T-helper 1 cell treated with Interleukin-12 subunit alpha and Interleukin-12 subunit beta and Interleukin-4 antibody, amounts not matched to agents 30 ng/mL and 1 ng/mL, for 36 hours (primary cell): ENCODE measurements at regions not wholly inside any gene's neighbourhood (a gene's known extent, or its start where the extent isn't known, plus 50 kb on each side); places are given as distances from the start of the nearest gene placed in this dataset.
"Not testable (repeated sequence)": the region's sequence is repeated elsewhere in the genome, so short reads cannot be mapped to it uniquely, and the experiment has no call there.

ENCODE experiments used
- intact Hi-C: fragments of 100-400 bp; cut with micrococcal nuclease; formaldehyde crosslinking; loops from one replicate; pipeline ENCODE4 v1.15.1; 2024

DNA sequence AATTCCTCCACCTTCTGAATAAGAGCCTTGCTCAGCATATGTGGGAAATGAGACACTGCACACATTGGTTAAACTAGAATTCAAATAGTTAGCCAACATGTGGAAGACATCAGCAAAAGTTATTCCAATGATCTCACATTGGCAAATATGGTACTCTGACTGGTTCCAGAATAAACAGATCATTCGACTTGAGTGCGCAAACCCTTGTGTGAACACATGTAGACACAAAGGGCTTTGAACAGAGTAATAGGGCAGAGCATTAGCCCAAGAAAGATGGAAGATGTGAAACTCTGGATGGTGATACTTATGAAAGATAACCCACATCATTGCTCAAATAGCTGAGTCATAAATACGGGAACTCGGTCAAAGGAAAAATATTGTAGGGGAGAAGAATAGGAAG is 1133.4 kb upstream of the SEL1L start:
- intact Hi-C loops: no loop called here

DNA sequence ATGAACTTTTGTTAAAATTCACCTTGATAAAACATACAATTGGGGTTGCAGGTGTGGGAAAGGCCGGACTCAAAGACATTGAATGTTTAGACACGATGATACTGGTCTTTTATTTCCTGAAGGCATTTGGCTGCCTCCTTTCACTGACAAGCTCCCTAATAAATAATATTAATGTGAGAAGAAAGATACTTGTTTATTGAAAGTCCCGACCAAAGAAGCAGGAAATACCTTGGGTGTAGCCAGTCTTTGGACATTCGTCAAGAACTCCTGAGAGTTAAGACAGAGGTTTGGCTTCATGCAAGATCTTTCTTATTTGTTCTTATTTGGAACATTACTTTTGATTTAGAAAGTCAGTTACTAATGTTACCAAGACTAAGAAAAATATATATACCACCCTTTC is 1133.8 kb upstream of the SEL1L start:
- intact Hi-C loops: no loop called here

DNA sequence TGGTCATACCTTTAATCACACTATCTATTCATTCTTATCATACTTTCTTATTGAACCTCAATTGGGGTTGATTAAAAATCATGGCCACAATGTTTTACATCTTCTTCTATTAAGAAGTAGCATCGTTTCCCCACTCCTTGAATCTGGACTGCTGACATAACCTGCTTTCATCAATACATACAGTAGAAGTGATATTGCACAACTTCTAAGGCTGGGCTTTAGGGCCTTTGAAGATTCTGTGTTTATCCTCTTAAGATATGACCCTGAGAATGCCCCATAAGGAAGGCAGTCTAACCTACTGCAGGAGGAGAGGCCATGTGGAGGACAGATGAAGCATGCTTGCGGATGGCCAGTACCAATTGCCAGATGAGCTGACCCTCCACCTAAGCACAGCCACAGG is 1142.8 kb upstream of the SEL1L start:
- intact Hi-C loops: no loop called here

DNA sequence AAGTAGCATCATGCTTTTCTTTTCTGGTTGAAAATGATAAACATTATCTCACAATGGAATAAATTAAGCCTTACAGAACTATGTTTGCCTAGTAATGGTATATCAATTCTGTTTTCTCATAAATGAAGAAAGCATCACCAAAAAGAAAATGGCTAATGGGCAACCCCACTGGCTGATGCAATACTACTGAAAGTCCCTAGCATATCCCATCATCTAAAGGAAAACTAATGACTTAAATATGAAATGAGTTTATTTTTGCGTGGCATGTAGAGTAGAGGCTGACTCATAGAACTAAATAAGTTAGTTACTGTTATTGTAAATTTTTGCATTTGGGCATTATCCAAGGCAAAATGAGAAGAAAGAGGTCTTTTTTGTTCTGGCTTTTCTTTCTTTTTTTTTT is 1156.3 kb upstream of the SEL1L start:
- intact Hi-C loops: no loop called here

DNA sequence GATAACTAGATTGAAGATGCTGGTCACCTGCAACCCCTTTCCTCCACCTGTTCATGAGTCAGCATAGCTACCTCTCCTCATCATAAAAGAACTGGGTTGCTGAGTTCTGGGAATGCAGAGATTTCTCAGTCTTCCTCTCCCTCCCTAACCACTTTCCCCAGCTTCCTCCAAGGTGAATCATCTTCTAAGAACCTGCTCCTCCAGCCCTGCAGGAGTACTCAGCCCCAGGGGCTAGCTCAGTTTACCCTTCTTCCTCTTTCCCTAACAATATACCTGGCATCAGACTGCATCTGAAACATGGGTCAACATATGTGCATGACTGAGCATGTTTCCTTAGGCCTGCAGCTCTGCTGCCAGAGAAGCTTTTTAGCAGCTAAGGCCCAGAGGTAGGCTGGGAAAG is 1157.5 kb upstream of the SEL1L start:
- intact Hi-C loops: not testable (repeated sequence)

DNA sequence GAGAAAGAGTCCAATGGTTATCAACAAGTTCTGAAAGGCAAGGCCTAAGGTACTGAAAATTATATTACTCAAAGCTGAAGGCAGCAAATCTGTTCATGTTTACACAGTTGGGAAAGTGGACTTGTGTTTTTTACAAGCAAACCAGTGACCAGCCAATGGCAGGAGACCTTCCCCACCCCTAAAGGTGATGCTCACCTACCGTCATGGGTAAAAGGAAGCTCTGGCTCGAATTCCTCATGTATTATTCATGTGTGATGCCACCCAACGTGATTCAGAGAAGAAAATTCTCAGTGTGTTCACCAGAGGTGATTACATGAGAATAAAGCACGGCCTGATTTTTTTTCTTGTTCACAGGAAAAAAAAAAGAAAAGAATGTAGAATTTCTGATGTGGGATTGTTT is 1161.2 kb upstream of the SEL1L start:
- intact Hi-C loops: no loop called here

DNA sequence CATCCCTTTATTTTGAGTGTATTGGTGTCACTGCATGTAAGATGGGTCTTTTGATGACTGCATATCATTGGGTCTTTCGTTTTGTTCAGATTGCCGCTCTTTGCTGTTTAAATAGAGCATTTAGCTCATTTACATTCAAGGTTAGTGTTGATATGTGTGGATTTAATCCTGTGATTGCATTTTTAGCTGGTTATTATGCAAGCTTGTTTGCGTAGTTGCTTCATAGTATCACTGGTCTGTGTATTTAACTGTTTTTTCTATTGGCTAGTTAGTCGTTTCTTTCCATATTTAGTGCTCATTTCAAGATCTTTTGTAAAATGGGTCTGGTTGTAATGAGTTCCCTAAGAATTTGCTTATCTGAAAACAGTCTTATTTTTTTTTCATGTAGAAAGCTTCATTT is 1170.6 kb upstream of the SEL1L start:
- intact Hi-C loops: no loop called here

DNA sequence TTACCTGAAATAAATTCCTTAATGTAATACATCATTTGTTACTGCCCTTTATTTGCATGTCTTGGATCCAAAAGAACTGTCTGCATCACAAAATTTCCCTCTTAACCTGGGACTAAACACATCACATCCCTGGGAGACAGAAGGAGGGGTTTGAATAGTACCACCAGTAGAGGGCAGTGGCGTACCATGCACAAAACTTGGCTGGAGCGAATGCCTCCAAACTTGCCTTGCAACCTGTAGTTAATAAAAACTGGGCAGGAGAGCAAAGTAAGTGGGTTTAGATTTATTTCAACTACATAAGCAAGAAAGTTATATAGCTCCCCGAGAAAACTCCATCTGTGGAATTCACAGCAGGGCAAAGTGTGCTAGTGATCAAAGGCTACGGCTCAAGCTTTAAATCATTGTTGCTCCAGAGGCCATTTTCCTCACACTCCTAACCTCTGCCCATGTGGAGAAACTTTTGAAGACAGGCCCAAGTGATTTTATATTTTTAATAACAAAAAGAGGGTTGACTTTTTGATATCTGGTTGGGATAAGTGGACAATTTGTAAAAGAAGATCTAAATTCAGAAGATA is 1176.7 kb upstream of the SEL1L start:
- intact Hi-C loops: no loop called here

DNA sequence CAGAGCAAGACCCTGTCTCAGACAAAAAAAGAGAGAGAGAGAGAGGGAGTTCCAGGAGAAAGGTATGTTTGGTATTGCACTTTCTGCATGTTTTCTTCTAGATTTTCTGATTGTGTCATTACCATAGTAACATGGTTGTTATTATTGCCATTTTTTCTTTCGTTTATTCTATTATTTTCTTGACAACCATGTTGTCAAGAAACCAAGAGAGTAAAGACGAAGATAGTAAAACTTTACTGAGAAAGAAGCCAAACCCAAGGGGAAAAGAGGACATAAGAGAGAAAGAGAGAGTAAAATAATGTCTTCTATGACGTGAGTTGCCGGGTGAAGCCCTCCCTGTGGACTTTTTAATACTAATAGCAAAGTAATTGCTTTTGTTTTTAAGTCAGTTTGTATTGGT is 1186.0 kb upstream of the SEL1L start:
- intact Hi-C loops: no loop called here

DNA sequence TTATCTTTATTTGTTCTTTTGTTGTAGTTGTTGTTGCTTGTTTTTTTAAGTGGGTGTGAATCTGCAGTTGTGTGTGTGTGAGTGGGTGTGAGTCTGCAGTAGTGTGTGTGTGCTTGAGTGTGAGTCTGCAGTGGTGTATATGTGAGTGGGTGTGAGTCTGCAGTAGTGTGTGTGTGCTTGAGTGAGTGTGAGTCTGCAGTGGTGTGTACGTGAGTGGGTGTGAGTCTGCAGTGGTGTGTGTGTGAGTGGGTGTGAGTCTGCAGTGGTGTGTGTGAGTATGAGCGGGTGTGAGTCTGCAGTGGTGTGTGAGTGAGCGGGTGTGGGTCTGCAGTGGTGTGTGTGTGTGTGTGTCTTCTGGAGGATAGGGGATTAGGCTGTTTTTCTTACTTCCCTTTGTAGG is 1186.8 kb upstream of the SEL1L start:
- intact Hi-C loops: no loop called here

DNA sequence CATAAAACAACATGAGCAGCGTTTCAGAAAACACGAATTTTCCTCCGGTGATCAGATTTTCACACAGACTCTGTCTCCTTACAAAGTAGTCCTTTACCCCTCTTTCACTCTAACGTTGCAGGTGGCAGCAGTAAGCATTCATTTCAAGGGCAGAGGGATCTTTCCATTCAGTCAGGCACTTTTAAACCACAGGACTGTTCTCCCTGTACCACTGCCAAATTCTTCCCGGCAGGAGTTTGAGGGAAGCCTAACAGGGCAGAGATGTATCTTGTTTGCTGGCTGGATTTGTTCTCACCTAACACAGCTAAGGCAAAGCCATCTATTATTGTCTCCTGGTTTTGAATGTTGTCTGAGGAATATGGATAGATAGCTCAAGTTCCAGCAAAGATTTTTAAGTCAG is 1187.3 kb upstream of the SEL1L start:
- intact Hi-C loops: no loop called here

DNA sequence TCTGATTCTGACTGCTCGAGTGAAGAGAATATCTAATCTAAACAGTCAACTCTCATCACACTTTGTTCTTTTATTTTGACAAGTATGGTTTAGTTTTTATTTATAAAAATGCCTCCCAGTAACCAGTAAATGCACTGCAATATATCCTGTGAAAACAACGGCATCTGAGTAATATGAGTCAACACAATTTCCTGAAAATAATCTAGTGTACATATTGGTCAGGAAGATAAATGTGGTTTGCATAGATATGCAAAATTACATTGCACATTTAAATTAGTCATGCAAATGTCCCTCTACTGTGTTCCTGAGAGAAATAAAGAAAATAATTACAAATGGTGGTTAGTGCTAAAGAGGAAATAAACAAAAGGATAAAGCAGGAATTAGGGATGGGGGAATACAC is 1190.7 kb upstream of the SEL1L start:
- intact Hi-C loops: no loop called here

DNA sequence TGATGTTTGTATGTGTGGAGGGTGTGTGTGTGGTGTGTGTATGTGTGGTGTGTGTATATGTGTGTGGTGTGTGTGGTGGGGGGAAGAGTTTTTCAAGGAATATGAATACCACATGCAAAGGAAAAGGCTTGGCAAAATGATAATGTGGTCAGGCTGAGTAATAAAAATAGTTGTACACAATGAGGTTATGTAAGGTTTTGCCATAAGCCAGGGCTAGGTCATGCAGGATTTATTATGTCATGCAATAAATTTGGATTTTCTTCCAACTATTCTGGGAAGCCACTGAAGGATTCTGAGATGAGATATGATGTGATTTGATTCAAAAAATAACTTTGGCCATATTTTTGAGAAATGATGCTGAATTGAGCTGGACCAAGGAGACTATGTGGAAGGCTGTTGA is 1191.6 kb upstream of the SEL1L start:
- intact Hi-C loops: no loop called here

DNA sequence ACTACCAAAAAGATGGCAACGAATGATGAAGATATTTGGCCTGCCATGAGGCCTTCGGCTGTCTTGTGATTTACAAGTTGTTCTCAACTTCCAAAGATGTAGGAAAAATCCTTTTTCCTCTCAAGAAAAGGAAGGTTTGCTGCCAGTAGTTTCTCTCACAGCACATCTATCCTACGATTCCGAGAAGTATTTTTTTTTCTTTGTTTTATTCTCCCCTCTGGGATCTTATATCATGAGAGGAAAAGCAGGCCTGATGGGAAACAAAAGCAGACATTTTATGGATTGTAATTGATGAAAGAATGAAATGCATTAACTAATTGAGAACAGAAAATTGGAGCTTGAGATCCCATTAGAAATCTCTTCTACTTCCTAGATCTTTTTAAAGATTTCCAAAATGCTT is 1197.9 kb upstream of the SEL1L start:
- intact Hi-C loops: no loop called here

DNA sequence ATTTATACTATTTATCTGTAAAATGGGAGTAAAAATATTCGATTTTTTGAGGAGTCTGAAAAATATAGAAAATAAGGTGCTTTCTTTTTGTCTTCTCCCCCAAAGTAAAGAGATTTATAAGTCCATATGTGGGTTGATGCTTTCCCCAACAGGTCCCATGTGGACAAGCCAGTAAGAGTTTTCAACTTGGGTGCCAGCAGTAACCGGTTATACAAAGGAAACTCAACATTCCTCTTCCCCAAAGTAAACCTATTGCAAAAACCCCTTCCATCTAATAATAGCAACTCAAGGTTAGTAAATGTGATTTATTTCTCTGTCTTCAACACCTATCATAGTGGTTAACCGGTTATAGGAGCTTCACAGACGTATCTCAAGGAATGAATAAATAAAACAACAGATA is 1206.9 kb upstream of the SEL1L start:
- intact Hi-C loops: no loop called here

DNA sequence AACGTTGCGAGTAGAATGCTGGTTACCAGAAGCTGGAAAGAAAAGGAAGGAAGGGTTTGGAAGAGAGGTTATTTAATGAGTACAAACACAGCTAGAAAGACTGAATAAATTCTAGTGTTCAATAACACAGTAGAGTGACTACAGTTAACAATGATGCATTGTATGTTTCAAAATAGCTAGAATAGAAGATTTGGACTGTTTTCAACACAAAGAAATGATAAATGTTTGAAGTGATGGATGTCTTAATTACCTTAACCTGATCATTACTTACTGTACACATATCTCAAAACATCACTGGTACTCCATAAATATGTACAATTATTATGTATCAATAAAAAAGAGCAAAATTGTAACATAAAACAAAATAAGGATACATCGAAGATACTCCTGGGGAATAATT is 1221.8 kb upstream of the SEL1L start:
- intact Hi-C loops: no loop called here

DNA sequence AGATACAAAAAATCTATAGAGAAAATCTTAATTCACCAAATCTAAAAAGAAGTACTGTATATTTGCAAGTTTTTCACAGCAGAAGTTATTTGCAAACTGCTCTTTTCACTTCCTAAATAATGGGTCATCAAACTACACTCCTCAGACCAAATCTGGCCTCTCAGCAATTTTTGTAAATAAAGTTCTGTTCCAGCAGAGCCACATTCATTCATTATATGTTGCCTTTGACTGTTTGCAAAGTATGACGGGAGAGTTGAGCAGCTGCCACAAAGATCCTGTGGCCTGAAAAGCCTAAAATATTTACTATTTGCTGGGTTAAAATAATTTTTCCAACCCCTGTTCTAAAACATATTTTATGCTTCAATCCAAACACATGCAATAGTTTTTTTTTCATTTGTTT is 1222.3 kb upstream of the SEL1L start:
- intact Hi-C loops: no loop called here

DNA sequence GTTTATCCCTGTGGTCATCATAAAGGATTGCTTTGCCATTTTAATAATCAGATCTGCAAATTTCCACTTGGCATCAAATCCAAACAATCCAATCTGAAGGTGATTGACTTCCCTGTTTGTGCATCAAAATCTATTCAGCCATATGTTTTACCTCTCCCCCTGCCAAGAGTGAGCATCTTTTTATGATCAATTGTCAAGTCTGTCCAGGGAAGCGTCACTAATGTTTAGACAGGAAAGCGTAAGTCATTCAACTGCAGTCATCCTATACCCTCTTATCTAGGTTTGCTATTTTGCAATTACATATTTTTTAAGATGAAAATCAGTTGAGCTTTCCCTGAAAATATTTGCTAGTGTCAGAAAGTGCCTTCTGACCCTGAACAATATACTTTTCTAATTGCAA is 1224.1 kb upstream of the SEL1L start:
- intact Hi-C loops: no loop called here

DNA sequence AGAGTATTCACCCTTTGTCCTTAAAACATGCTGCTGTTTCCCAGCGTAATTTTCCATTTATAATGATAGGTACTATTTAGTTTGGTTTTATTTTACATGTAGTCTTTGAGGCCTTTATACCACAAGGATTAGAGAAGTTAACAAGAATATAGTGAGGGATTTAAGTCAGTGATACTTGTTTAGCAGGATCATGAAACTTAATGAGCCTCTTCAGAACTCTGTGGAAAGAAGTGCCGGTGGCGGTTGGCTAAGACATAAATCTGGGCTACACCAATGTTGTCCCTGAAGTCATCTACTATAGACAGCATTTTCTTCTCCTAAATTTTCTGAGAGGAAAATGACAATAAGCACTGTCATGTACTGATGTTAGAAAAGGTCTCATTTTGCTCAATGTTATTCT is 1226.0 kb upstream of the SEL1L start:
- intact Hi-C loops: no loop called here

DNA sequence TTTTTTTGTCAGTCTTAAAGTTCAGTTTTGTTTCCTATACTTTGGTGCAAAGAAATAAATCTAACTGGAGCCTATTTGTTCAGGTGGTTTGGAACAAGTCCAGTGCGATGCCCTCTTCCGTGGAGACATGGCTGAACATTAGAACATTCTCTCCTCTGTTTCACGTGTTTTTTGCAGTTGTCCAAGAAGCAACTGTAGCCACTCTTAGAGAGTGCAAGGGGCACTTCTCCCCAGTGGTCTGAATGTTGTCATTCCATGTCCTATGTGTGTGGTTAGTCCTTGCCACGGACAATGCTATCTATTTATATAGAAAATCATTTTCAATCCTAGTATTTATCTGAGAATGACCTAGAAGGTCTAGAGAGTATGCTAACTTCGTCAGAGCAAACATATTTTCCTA is 1232.5 kb upstream of the SEL1L start:
- intact Hi-C loops: no loop called here

DNA sequence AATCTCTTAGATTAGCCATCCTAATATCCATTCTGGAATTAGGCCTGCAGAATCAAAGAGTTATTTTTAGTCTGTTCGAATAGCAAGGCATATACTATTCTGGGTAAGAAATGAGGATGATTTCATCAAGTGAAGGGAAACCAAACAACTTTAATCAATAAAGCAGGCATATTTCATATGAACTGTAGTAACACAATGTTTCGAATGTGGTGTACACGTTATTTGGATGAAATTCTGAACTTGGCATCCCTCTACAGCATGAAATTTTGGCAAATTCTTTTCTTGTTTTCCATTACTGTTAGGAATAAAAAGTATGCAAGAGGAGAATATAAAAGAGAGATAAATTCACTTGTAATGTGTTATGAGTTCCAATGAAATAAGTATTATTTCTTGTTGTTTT is 1233.3 kb upstream of the SEL1L start:
- intact Hi-C loops: no loop called here

DNA sequence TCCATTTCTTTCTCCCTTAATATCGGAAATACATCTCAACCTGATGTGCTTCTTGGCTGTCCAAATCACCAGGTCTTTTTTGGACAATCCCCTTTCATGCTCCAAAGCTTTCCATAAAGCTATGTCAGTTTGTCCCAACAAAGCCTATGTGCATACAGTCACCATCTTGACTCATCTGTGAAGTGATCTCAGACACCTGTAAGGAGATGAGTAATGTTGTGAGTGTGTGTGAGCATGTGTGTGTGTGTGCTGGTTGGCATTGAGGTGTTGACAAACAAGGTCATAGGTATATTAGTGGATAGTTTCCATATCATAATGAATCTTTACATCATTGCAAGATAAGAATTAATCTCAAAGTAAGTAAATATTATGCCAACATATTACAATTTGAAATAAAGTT is 1243.3 kb upstream of the SEL1L start:
- intact Hi-C loops: no loop called here

DNA sequence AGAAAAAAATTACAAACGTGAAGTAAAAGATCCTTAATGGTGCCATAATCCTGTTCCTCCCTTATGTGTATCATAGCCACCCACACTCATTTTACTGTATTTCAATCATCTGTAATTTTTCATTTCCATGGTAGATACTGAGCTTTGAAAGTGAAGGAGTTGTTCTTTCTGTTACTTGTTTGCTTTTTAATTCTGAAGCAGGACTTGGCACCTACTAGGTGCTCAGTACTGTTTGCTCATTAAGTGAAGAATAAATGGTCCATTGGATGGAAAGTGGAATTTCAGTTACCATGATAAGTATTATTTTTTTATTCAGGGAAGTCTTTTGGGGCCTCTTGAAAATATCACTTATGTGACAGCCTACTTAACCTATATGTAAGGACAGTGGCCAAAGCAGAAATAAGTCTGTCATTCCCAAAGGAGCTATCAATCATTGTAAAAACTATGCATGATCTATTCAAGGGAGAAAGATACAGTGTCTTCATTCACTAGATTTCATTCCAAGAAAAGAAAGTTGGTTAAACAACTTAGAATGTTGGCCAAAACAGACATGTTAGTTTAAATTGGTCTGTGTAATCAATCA is 1244.4 kb upstream of the SEL1L start:
- intact Hi-C loops: no loop called here

DNA sequence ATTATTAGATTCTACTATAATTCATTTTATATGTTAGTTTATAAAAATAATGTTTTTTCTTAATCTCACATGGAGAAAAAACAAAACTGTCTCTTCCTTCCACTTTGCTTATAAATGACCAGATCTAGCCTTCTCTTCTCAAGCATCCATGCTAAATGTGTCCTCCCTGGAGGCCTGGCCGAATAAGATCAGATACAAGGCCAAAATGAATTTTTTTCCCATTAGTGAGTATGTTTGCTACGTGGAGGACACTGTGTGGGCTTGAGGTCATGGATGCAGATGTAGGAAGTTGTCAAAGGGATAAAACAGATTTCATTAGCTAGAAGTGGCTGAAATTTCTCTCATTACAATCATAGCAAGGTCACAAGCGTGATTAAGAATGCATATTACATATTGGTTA is 1244.9 kb upstream of the SEL1L start:
- intact Hi-C loops: no loop called here
